OCI-LY1 (cell line): ENCODE measurements at regions not wholly inside any gene's neighbourhood (a gene's known extent, or its start where the extent isn't known, plus 50 kb on each side); places are given as distances from the start of the nearest gene placed in this dataset.

ENCODE experiments used
- H2AFZ ChIP-seq: fragments of 200-600 bp; sonication (generic), shearing (Covaris generic); 2 replicates; pipeline ENCODE4 v1.6.0; 2014; ENCODE audit warnings: antibody characterized with exemption, mild to moderate bottlenecking, low read length
- H3F3A ChIP-seq: fragments of 200-600 bp; sonication (generic), shearing (Covaris generic); 2 replicates; pipeline ENCODE4 v1.6.0; 2014; ENCODE audit warnings: mild to moderate bottlenecking, antibody characterized with exemption, low read length, moderate library complexity; ENCODE audit not compliant: insufficient read depth
- H3K27ac ChIP-seq: fragments of 200-600 bp; sonication (generic); 2 replicates; pipeline ENCODE4 v1.5.1; 2014; ENCODE audit warnings: low read length, mixed run types, mild to moderate bottlenecking, low read depth; ENCODE audit not compliant: poor library complexity, severe bottlenecking
- H3K27me3 ChIP-seq: fragments of 200-600 bp; sonication (generic); 2 replicates; pipeline ENCODE4 v1.6.0; 2014; ENCODE audit warnings: antibody characterized with exemption, mild to moderate bottlenecking, low read length, moderate library complexity; ENCODE audit not compliant: insufficient read depth
- H3K36me3 ChIP-seq: fragments of 200-600 bp; sonication (generic); 2 replicates; pipeline ENCODE4 v1.6.1; 2014; ENCODE audit warnings: mild to moderate bottlenecking, antibody characterized with exemption, low read length, moderate library complexity, mixed read lengths; ENCODE audit not compliant: insufficient read depth
- H3K4me1 ChIP-seq: fragments of 200-600 bp; sonication (generic); 2 replicates; pipeline ENCODE4 v1.5.1; 2014; ENCODE audit warnings: mild to moderate bottlenecking, low read length, moderate library complexity; ENCODE audit not compliant: insufficient read depth, severe bottlenecking
- H3K4me2 ChIP-seq: fragments of 200-600 bp; sonication (generic), shearing (Covaris generic); 2 replicates; pipeline ENCODE4 v1.6.1; 2014; ENCODE audit warnings: low read length
- H3K4me3 ChIP-seq: fragments of 200-600 bp; sonication (generic); 2 replicates; pipeline ENCODE4 v1.5.1; 2014; ENCODE audit warnings: low read length, low read depth, mild to moderate bottlenecking, mixed read lengths; ENCODE audit not compliant: poor library complexity, severe bottlenecking
- H3K79me2 ChIP-seq: fragments of 200-600 bp; shearing (Covaris generic); 2 replicates; pipeline ENCODE4 v1.6.1; 2016; ENCODE audit warnings: mixed run types, low read length, mixed read lengths; ENCODE audit not compliant: insufficient read depth
- H3K9ac ChIP-seq: fragments of 200-600 bp; sonication (generic), shearing (Covaris generic); 2 replicates; pipeline ENCODE4 v1.6.1; 2014; ENCODE audit warnings: mild to moderate bottlenecking, low read length, mixed read lengths
- H3K9me2 ChIP-seq: fragments of 200-600 bp; sonication (generic), shearing (Covaris generic); 2 replicates; pipeline ENCODE4 v1.6.1; 2014; ENCODE audit warnings: low read depth, mild to moderate bottlenecking, low read length, mixed read lengths
- H3K9me3 ChIP-seq: fragments of 200-600 bp; shearing (Covaris generic); 2 replicates; pipeline ENCODE4 v1.6.1; 2014; ENCODE audit warnings: low read length, mixed read lengths
- H4K20me1 ChIP-seq: fragments of 200-600 bp; sonication (generic), shearing (Covaris generic); 2 replicates; pipeline ENCODE4 v1.6.0; 2016; ENCODE audit warnings: mild to moderate bottlenecking, low read length; ENCODE audit not compliant: insufficient read depth
- CTCF ChIP-seq: fragments of 200-600 bp; sonication (generic), shearing (Covaris generic); IDR thresholded peaks from 2 replicates; pipeline ENCODE4 v1.5.1; 2017; ENCODE audit warnings: mild to moderate bottlenecking, antibody characterized with exemption, low read length, moderate library complexity, mixed read lengths
- EZH2 ChIP-seq: fragments of 200-600 bp; sonication (generic), shearing (Covaris generic); IDR thresholded peaks from 2 replicates; pipeline ENCODE4 v1.8.0; 2017; ENCODE audit warnings: borderline replicate concordance, mixed run types, mild to moderate bottlenecking, antibody characterized with exemption, low read length, moderate library complexity, mixed read lengths

DNA sequence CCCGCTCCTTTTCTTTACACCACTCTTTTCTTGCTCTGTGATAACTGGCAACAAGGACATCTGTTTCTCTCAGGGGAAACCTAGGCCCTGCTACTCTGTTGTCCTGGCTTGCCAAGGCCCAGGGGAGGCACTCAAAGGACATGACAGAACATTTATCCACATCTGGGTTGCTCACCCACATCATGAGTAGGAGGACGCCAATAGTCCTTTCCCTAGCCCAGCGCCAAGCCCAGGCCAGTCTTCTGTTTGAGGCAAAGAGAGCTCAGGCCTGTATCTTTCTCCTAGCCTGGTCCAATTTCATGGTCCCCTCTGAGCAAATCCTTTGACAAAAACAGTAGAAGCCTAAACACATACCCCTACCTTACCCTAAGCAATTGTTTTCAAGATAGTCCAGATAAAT, 366.8 kb upstream of the SGCD start:
- Histone ChIP-seq H3K9me3 (no peaks in the 10 kb centered on the region), H3K4me1 (no peaks in the 10 kb centered on the region)

DNA sequence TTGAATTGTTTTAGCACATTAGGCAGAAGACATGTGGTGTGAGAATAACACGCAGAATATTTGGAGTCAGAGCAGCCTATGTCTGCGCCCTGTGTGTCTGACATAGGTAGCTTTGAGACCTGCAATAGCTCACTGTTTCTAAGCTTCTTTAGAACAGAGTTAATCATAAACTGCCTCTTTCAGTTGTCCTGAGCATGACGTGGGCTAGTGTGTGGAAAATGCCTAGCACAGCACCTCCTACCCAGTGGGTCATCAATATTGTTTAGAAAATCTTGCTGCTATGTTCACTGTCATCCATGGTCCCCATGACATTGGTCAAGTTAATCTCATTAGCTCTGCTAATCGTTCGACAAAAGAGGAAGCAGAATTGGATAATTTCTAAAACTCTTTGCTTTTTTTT, 357.4 kb upstream of the SGCD start:
- H2AFZ ChIP-seq: no peak overlapping the region
- H3K4me2 ChIP-seq: no peak overlapping the region
- H3K4me3 ChIP-seq: no peak overlapping the region
- H3K4me1 ChIP-seq: no peaks in the 10 kb centered on the region
- no peak for TF ChIP-seq EZH2
- no peak for TF ChIP-seq CTCF
- no peaks in the 10 kb centered on the region for H3K9me2 ChIP-seq
- no peaks in the 10 kb centered on the region for H3K79me2 ChIP-seq
- no peaks in the 10 kb centered on the region for H4K20me1 ChIP-seq
- H3K36me3 ChIP-seq: no peaks in the 10 kb centered on the region
- no peak overlapping the region for H3K27ac ChIP-seq
- no peaks in the 10 kb centered on the region for H3K9me3 ChIP-seq
- H3K9ac ChIP-seq: no peak overlapping the region
- H3K27me3 ChIP-seq: no peaks in the 10 kb centered on the region
- H3F3A ChIP-seq: no peaks in the 10 kb centered on the region

More for the DNA sequence above, 366.8 kb upstream of the SGCD start:
- Histone ChIP-seq H3K9ac (no peak overlapping the region), H3K4me2 (no peak overlapping the region), H3K27ac (no peak overlapping the region), H3K27me3 (no peaks in the 10 kb centered on the region), H3K36me3 (no peaks in the 10 kb centered on the region), H3F3A (no peaks in the 10 kb centered on the region), H3K79me2 (no peaks in the 10 kb centered on the region), H2AFZ (no peak overlapping the region), H3K4me3 (no peak overlapping the region), H4K20me1 (no peaks in the 10 kb centered on the region), H3K9me2 (no peaks in the 10 kb centered on the region)
- TF ChIP-seq EZH2 (no peak), CTCF (no peak)

- no peaks in the 10 kb centered on the region for H3K4me1 ChIP-seq
- H3K9ac ChIP-seq: no peak overlapping the region
- no peak overlapping the region for H3K27ac ChIP-seq
- H3F3A ChIP-seq: no peaks in the 10 kb centered on the region
- no peaks in the 10 kb centered on the region for H3K9me2 ChIP-seq
- no peak overlapping the region for H3K4me2 ChIP-seq
- H4K20me1 ChIP-seq: no peaks in the 10 kb centered on the region
- no peak overlapping the region for H2AFZ ChIP-seq
- no peaks in the 10 kb centered on the region for H3K27me3 ChIP-seq
- TF ChIP-seq CTCF (no peak), EZH2 (no peak)
- H3K9me3 ChIP-seq: no peaks in the 10 kb centered on the region
- no peaks in the 10 kb centered on the region for H3K36me3 ChIP-seq
- no peaks in the 10 kb centered on the region for H3K79me2 ChIP-seq
- H3K4me3 ChIP-seq: no peak overlapping the region
Observed at GRCh38 chr5:155974369-155974768, 352.6 kb upstream of the SGCD start.
